K562 (cell line): ENCODE measurements at regions not wholly inside any gene's neighbourhood (a gene's known extent, or its start where the extent isn't known, plus 50 kb on each side); places are given as distances from the start of the nearest gene placed in this dataset.
"Not testable (repeated sequence)": the region's sequence is repeated elsewhere in the genome, so short reads cannot be mapped to it uniquely, and the experiment has no call there.

Experiments
- GTF2A2 ChIP-seq: IDR thresholded peaks from 2 replicates; pipeline ENCODE4 v1.6.1; 2016; ENCODE audit warnings: mild to moderate bottlenecking, missing genetic modification characterization, missing compliant biosample characterization
- KLF1 ChIP-seq: fragments of 450-650 bp; IDR thresholded peaks from 2 replicates; pipeline ENCODE4 v1.6.1; 2016; ENCODE audit warnings: missing genetic modification characterization, missing compliant biosample characterization
- MEF2D ChIP-seq: conservative IDR thresholded peaks from 2 replicates; pipeline ENCODE4 v1.6.1; 2016; ENCODE audit warnings: low read depth, missing genetic modification characterization, missing compliant biosample characterization
- POLR2A ChIP-seq: fragments of 450-650 bp; conservative IDR thresholded peaks from 2 replicates; pipeline ENCODE4 v1.6.1; 2016
- POLR2AphosphoS2 ChIP-seq: IDR thresholded peaks from 2 replicates; pipeline ENCODE4 v1.6.1; 2012; ENCODE audit warnings: low read length, improper control_type of control experiment
- POLR2H ChIP-seq: IDR thresholded peaks from 2 replicates; pipeline ENCODE4 v1.6.1; 2016; ENCODE audit warnings: missing genetic modification characterization, low read depth, mild to moderate bottlenecking, control low read depth, missing compliant biosample characterization, moderate library complexity
- RFX1 ChIP-seq: fragments of 450-650 bp; IDR thresholded peaks from 2 replicates; pipeline ENCODE4 v1.6.1; 2016; ENCODE audit warnings: mild to moderate bottlenecking, moderate library complexity
- SFPQ ChIP-seq: fragments of 200-400 bp; formaldehyde crosslinking; IDR thresholded peaks from 2 replicates; pipeline ENCODE4 v1.6.1; 2017; ENCODE audit warnings: mild to moderate bottlenecking, low read depth, low read length, moderate library complexity
- TEAD1 ChIP-seq, 2 experiments: fragments of 450-650 bp in 1 of 2; sonication (generic) in 1 of 2; formaldehyde crosslinking; IDR thresholded peaks; 2 replicates each; pipeline versions ENCODE4 v1.4.0 to v1.8.0; 2020 to 2022; ENCODE audit warnings: mild to moderate bottlenecking in 2 of 2, missing genetic modification reagents in 1 of 2
- TEAD4 ChIP-seq, 2 experiments: sonication (generic) in 1 of 2; formaldehyde crosslinking in 1 of 2; IDR thresholded peaks; 2 replicates each; pipeline versions ENCODE4 v1.6.1 to v1.8.0; 2012 to 2022; ENCODE audit warnings: borderline replicate concordance in 1 of 2, inconsistent platforms in 1 of 2, low read length in 1 of 2, mild to moderate bottlenecking in 1 of 2, missing genetic modification reagents in 1 of 2
- ZNF280B ChIP-seq: fragments of 250-450 bp; sonication (Bioruptor Pico); IDR thresholded peaks from 2 replicates; pipeline ENCODE4 v1.5.1; 2021; ENCODE audit warnings: mild to moderate bottlenecking
- TF ChIP-seq, protein P1 (sequence below): sonication (generic); formaldehyde crosslinking; IDR thresholded peaks from 2 replicates; pipeline ENCODE4 v1.8.1; 2023; ENCODE audit warnings: mild to moderate bottlenecking, missing genetic modification reagents

GRCh38 chr15:30720825-30721224 lies 94.9 kb downstream of the ARHGAP11B start:
- TF ChIP-seq RFX1; ZNF280B (CRISPR knock-in tag); KLF1 (tag); GTF2A2; TEAD4 (IDR thresholded peaks at IDR 0.05; ENCODE audit: low read length); TEAD4 (CRISPR knock-in tag; IDR thresholded peaks at IDR 0.05; ENCODE audit: borderline replicate concordance); TEAD1 (CRISPR knock-in tag; IDR thresholded peaks at IDR 0.05); POLR2A; POLR2H (tag); POLR2AphosphoS2; SFPQ; MEF2D (tag): not testable (repeated sequence)
- TF ChIP-seq, protein P1, sequence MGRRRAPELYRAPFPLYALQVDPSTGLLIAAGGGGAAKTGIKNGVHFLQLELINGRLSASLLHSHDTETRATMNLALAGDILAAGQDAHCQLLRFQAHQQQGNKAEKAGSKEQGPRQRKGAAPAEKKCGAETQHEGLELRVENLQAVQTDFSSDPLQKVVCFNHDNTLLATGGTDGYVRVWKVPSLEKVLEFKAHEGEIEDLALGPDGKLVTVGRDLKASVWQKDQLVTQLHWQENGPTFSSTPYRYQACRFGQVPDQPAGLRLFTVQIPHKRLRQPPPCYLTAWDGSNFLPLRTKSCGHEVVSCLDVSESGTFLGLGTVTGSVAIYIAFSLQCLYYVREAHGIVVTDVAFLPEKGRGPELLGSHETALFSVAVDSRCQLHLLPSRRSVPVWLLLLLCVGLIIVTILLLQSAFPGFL (CRISPR knock-in tag) = not testable (repeated sequence)
